HG02938 (cell line): ENCODE measurements at regions not wholly inside any gene's neighbourhood (a gene's known extent, or its start where the extent isn't known, plus 50 kb on each side); places are given as distances from the start of the nearest gene placed in this dataset.
"Not testable (repeated sequence)": the region's sequence is repeated elsewhere in the genome, so short reads cannot be mapped to it uniquely, and the experiment has no call there.

Source experiments
- ATAC-seq: cut with Tn5 transposase; IDR thresholded peaks from one replicate; pipeline ENCODE4 v1.9.1; 2021; ENCODE audit warnings: mild to moderate bottlenecking, moderate library complexity; ENCODE audit not compliant: unreplicated experiment

DNA sequence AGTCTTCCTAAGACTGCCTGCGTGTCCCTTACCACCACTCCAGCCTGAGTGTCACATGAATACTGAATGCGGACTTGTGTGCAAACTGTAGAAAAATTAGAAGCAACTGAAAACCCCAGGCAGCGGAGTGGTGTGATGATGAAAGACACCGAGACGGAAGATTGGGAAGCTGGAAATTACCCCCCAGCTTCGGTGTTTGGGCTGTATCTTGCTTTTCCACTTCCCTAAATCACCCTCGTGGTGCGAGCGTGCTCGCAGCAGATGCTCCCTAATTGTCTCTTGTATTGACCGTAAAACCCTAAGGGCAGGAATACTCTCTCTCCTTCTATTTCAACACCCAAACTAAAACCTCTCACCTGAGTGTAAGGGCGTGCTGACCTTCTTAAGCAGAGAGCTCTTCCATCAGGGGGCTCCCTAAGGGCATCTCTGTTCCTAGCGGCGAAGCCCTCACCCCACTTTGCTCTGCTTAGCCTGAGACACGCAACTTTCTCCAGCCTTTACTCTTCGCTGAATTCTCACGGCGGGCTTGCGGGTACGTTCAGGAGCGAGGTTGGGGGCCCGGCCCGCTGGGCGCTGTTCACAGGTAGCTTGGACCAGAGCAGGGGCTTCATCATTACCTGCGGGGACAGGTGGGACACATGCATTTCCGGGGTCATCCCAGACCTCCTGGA is 62.4 kb downstream of the CRYBB2 start:
- no peak for ATAC-seq

DNA sequence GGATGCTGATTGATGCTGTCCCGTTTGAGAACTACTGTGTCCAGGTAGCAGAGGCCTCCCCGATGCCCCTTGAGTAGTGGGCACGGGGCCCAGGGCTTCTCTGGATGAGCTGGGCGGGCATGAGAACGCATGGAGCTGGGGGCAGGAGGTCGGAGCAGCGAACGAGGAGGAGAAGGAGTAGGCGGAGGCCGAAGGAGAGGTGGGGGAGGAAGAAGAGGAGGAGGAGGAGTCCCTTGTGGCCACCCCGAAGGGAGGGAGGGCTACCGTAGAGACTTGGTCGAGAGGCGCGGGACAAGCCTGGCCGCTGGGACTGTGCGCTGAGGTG is 62.9 kb downstream of the CRYBB2 start:
- no peak for ATAC-seq

DNA sequence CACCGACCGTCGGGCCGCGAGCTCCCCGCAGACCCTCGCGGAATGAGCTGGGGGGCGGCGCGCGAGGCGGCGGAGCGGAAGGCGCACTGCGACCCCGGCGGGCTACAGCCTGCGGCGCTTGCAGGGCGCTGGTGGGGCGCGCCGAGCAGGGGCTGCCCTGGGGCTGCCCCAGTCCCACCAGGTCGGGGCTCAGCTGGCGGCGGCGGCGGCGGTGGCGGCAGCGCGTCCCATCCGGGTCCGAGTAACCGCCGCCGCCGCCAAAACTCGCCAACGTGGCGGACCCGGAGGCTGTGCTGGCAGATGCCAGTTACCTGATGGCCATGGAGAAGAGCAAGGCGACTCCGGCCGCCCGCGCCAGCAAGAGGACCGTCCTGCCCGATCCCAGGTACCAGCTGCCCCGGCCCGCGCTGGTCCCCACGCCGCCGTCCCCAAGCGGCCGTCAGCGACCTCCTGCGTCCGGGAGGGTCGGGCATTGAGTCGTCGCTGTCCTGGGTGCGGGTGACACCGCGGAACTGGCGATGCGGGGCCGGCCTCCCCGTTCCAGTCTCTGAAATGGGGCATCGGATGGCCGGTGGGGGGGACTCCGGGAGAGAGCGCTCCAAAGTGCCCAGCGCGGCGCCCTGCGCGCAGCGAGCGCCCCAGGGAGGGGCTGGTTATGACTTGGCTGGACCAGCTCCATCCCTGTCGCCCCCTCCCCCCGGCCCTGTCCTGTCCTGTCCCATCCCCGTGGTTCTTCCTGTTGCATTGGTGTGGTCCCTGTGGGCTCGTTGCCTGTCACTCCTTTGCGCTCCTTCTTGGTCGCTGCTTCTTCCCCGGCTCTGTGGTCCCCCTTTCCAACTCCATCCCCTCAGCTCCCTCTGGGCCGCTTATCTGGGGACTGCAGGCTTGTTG is 63.5 kb downstream of the CRYBB2 start:
- ATAC-seq: no peak

DNA sequence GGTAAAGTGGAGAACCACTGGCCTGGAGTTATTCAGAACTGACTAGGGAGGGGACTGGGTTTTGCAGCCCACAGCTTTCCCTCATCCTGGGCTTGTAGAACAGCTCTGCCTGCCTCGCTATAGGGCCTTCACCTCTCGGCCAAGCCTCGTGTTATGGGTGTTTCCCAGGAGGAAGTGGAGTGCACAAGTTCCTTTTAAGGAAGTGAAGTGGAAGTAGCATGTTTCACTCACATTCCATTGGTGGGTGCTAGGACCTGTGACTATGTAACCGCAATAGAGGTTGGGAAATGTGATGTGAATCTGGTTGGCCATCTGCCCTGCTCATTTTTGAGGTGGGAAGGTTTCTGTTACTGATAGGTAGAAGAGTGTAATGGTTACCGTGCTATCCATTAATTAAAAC is 69.0 kb downstream of the CRYBB2 start:
- not testable (repeated sequence) for ATAC-seq

DNA sequence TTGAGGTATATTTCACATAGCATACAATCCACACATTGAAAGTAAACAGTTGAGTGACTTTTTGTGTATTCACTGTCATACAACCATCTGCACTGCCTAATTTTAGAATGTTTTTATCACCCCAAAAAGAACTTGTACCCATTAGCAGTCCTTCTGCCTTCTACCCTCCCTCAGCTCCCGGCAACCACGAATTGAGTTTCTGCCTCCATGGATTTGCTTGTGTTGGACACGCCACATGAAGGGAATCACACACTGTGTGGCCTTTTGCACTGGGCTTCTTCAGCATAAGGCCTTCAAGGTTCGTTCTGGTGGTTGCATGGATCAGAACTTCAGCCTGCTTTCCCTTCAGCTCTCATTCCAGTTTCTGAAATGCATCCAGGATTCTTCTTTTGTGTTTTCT is 82.5 kb downstream of the CRYBB2 start:
- ATAC-seq: not testable (repeated sequence)

DNA sequence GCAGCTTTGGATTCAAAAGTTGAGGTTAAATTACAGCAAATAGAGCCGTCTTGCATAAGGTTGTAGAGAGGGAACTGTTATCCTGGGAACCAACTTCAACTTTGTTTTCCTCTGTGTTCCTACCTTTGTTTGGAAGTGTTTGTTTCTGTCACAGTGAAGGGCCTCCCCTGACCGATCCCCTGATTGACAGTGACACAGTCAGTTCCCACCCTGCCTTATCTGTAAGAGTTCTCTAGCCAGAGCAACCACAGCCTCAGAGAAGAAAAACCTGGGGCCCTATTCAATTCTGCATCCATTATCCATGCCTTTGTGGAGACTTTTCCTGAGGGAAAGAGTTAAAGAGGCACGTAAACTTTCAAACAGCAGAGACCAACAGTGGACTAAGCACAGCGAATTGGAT is 90.1 kb downstream of the CRYBB2 start:
- ATAC-seq: not testable (repeated sequence)

DNA sequence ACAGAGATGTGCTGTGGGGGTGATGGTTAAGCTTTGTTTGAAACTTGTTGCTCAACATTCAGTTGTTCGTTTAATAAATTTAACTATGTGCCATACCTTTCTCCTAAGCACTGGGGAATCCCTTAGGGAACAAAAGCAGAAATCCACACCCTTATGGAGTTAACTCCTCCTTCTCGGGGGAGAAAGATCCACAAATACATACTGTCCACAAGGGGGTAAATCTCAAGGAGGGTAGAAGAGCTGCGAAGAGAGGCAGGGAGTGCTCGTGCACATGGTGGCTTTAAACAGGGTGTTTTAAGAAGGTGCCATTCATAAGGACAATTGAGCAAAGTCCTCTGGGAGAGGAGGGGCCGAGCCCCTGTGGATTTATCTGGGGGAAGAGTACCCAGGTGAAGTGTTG is 92.5 kb downstream of the CRYBB2 start:
- ATAC-seq: not testable (repeated sequence)

DNA sequence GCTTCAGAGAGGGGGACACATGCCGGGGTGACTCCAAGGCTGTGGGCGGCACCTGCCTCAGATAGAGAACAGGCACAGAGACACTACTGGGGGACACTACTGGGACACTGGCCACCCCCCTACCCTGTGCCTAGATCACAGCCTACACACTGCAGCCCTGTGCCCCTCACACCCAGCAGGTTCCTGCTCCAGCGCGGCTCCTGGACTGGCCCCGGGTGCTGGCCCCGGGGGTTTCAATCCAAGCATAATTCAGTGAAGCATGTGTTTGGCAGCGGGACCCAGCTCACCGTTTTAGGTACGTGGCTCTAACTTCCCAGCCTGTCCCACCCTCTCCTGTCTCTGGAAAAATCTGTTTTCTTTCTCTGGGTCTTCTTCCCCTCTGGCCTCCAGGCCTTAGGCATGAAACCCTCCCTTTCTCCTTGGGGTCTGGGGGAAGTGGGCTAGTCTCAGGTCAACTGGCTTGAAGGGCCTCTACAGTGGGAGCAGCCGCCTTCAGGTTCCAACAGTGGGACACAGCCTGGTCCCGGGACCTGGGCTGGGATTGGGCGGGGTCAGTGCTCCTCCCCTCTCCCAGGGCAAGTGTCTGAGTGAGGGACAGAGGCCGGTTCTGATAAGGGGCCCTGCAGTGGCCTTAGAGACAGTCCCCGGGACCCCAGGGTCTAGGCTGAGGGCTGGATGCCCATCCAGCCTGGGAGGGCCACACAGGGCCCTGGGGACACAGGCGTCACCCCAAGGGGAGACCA is 98.8 kb downstream of the CRYBB2 start:
- ATAC-seq: no peak

DNA sequence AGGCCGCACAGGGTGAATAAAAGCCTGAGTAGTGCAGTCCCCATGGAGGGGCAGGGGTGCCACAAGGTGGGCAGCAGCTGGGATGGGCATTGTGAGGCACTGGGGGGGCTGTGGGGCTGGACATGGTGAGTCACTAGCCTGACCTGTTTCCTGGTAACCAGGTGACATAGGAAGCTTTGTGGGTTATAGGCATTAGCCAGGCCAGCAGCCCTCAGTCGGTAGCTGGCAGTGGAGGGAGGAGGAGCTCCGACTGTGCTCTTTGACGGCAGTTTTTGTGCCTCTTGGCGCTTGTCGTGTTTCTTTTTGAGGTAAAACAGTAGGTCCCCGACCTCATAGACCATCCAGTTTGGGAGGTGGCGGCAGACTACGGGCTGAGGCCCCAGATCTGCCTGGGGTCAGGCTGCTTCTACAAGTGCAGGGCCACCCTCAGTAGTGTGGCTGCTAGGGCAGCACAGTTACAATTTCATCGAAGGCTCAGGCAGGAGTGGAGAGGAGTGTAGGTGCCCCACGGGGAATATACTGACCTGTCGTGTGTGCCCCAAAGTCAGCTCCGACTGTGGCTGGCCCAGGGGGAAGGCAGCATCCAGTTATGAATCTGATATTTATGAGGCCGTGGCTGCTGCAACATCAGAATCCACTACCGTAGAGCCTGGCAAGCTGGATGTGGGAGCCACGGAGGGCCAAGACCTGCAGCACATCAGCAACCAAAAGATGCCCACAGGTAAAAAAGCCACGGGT is 107.7 kb downstream of the CRYBB2 start:
- no peak for ATAC-seq

DNA sequence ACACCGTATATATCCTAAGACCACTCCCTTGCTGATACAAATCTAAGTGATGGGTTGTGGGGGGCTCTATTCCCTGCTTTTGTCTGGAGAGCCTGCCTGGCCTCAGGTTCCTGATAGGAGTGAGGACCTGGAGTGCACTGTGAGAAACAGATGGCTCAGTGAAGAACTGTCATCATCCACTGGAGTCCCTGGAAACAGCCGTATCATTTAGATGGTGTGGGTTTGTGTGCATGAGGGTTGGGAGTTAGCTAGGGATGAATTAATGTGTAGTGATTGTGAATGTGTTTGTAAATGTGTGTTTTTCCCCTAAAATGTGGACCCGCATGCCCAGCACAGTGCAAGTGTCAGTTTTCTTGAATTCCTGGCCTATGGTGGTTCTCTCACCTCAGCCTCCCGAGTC is 111.6 kb downstream of the CRYBB2 start:
- no peak for ATAC-seq

DNA sequence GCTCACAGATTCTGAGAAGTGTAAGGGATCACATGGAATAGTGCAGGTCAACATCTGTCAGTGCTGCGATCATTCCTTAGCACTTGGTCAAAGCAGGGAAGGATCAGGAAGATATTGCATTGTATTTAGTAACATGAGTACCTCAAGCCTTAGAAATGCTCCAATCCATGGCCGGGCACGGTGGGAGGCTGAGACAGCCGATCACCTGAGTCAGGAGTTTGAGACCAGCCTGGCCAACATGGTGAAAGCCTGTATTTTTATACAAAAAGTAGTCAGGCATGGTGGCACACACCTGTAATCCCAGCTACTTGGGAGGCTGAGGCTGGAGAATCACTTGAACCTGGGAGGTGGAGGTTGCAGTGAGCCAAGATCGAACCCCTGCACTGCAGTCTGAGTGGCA is 112.5 kb downstream of the CRYBB2 start:
- ATAC-seq: not testable (repeated sequence)

DNA sequence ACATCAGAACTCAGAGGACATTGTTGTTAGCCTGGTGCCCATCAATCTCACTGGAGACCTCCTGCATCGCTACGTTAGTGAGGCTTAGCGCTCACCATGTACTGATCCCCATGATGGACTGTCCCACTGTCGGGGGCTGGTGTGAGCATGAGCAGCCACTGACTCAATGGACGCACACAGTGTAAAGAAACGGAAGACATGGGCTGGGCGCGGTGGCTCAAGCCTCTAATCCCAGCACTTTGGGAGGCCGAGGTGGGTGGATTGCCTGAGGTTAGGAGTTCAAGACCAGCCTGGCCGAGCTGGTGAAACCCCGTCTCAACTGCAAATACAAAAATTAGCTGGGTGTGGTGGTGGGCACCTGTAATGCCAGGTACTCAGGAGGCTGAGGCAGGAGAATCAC is 112.9 kb downstream of the CRYBB2 start:
- no peak for ATAC-seq

DNA sequence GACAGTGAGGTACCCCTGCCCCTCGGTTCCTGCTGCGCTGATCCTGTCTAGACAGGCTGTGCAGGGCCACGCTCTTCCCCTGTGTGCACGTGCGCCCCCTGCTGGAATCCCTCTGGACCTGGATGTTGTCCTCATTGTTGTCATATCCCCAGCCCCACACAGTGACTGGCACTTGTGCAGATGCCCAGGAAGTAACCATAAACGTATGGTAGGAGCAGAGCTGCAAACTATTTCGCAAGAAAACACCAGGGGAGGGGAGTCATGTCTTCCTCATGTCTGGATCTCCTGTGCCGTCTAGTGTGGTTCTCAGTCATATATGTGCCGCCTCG is 114.7 kb downstream of the CRYBB2 start:
- no peak for ATAC-seq

DNA sequence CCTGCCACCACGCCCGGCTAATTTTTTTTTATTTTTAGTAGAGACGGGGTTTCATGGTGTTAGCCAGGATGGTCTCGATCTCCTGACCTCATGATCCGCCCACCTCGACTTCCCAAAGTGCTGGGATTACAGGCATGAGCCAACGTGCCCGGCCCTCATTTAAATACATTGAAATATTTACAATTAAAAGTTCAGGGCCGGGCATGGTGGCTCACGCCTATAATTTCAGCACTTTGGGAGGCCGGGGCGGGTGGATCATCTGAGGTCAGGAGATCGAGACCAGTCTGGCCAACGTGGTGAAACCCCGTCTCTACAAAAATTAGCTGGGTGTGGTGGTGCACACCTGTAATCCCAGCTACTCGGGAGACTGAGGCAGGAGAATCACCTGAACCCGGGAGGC is 115.2 kb downstream of the CRYBB2 start:
- ATAC-seq: not testable (repeated sequence)

DNA sequence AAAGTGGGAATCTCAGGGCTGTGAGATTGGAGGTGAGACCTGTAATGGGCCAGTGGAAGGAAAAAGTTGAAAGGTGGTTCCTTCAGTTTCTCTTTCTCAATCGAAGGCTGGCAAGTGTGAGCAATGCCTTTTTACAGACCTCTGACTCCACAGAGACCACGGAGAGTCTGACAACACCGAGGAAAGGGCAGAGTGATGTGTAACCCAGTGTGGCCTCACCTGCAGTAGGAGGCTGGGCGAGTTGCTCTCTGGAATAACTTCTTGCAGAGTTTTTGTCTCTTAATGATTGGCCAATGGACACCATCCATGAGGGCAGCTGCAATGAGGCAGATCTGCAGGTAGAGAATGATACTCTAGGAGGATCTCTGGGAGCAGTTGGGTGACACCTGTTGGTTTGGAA is 115.8 kb downstream of the CRYBB2 start:
- ATAC-seq: not testable (repeated sequence)

DNA sequence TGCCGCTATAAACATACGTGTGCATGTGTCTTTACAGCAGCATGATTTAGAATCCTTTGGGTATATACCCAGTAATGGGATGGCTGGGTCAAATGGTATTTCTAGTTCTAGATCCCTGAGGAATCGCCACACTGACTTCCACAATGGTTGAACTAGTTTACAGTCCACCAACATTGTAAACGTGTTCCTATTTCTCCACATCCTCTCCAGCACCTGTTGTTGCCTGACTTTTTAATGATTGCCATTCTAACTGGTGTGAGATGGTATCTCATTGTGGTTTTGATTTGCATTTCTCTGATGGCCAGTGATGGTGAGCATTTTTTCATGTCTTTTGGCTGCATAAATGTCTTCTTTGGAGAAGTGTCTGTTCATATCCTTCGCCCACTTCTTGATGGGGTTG is 121.1 kb downstream of the CRYBB2 start:
- not testable (repeated sequence) for ATAC-seq

DNA sequence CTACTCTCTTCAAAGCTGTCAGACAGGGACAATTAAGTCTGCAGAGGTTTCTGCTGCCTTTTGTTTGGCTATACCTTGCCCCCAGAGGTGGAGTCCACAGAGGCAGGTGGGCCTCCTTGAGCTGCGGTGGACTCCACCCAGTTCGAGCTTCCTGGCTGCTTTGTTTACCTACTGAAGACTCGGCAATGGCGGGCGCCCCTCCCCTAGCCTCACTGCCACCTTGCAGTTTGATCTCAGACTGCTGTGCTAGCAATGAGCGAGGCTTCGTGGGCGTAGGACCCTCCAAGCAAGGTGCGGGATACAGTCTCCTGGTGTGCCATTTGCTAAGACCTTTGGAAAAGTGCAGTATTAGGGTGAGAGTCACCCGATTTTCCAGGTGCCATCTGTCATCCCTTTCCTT is 124.9 kb downstream of the CRYBB2 start:
- not testable (repeated sequence) for ATAC-seq

DNA sequence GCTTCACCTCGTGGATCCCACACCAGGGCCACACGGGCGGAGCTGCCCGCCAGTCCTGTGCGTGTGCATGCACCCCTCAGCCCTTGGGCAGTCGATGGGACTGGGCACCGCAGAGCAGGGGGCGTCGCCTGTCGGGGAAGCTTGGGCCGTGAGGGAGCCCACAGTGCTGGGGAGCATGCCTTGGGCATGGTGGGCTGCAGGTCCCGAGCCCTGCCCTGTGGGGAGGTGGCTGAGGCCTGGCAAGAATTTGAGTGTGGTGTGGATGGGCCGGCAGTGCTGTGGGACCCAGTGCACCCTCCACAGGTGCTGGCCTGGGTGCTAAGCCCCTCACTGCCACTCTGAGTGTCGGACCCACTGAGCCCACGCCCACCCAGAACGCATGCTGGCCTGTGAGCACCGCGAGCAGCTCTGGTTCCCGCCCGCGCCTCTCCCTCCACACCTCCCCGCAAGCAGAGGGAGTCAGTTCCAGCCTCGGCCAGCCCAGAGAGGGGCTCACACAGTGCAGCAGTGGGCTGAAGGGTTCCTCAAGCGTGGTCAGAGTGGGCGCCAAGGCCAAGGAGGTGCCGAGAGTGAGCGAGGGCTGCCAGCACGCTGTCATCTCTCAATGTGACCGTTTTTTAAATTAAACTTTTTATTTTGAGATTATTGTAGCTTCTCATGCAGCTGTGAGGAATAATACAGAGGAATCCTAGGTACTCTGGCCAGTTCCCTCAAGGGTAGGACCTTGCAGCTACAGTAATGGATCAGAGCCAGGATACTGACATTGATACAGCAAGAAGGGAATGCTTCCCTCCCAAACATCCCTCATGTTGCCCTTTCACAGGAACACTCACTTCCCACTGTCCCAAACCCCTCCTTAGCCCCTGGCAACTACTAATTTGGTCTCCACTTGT is 127.7 kb downstream of the CRYBB2 start:
- ATAC-seq: no peak

DNA sequence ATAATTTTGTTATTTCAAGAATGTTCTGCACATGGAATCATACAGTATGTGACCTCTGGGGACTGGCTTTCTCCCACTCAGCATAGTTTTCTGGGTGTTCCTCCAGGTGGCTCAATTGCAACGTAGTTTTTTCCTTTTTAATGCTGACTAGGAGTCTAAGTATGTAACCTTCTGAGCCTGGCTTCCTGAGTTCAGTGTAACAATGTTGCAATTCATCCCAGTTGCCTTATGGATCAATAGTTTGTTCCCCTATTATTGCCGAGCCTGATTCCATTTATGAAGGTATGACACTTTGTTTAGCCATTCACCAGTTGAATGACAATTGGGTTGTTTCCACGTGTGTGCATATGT is 128.3 kb downstream of the CRYBB2 start:
- no peak for ATAC-seq

DNA sequence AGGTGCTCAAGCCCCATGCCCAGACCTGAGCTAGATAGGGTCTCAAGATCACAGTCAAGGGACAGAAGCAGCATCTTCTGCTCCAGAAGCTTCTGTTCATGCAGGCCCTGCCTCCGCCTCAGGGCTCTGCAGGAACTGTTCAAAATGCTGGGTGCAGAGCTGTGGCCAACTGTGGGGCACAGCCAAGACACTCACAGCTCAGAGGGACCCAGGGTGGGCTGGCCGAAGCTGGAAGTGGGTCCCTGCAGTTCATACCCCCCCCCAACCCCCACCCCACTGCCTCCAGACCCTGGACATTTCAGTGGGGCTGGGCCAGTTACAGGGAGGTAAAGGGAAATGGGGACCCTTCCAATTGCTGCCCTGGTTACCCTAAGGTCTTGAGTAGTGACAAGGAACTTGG is 129.0 kb downstream of the CRYBB2 start:
- ATAC-seq: no peak
